Activated CD8-positive, alpha-beta memory T cell treated with anti-CD3 and anti-CD28 coated beads, Interleukin-2, amount 50 U/mL, for 4 hours (primary cell): ENCODE measurements at regions not wholly inside any gene's neighbourhood (a gene's known extent, or its start where the extent isn't known, plus 50 kb on each side); places are given as distances from the start of the nearest gene placed in this dataset.

Experiments
- DNase-seq: peaks from one replicate; pipeline ENCODE4 v3.0.0-alpha.2; 2020

DNA sequence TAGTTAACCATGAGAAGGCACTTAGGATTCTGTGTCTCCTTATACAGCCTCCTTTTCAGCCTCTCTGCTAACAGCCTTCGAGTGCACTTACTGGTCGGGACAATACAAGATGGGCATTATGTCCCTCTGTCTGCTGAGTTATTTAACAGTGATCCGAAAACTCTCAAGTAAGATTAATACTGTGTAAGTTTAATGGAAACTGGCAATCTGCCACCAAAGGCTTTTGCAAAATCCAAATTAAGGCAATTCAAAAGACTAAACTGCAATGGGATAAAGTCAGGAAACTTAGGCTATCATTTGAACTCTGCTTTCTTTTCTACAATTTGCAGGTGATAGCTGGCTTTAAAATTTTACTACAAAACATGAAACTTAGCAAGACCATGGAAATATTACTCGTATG lies 477.8 kb downstream of the TFEC start:
- no peak for DNase-seq

DNA sequence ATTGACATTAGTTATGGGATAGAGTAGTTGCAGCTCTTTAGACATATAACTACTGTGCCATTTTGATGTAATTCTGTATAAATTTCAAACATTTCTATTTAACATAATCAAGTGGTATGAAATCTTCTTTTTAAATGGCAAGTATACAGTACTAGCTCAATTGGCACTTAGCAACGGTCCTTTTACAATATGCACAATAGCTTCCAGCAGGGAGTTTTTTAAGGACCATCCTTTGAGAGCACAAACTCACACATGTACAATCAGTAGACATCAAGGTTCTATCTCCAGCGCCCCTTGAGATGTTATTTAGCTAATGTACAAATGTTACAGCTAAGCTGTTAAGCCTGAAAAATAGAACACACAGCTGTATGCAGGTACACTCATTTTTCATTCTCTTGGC lies 480.7 kb downstream of the TFEC start:
- DNase-seq = no peak

DNA sequence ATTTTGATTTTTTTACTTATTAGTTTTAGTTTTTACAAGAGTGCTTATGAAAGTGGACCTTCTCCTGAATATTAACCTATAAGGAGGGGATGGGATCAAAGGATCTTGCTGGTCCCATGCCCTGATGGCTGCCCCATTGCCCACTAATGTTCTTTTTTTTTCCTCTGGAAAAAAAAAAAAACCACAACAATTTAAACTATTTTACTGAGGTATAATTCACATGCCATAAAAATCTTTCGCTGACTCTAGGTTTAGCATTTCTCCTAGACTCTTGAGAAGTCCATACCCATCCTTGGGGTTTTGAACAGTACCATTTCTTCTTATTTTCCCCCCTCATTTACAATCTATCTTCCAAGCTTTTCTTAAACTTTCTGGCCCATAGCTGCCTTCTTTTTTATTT lies 481.8 kb downstream of the TFEC start:
- no peak for DNase-seq

DNA sequence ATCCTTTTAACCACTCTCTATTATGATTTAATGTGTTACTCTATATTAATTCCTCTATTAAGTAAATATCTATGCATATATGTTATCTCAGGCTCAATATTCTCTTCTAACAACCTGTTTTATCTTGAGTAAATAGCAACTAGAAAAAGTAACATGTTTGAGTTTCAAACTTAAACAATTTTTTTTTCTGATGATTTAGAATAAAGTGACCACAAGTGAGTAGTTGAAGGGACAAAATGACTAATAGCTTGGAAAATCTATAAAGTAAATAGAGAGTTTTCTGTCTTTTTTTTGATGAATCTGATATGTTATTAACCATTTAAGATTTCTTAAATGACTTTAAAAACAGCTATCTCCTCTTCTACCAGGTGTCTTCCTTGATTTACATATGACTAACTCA lies 483.8 kb downstream of the TFEC start:
- no peak for DNase-seq

- DNase-seq = no peak
These were observed 496.8 kb downstream of the TFEC start for GRCh38 chr7:115533785-115534184.

DNA sequence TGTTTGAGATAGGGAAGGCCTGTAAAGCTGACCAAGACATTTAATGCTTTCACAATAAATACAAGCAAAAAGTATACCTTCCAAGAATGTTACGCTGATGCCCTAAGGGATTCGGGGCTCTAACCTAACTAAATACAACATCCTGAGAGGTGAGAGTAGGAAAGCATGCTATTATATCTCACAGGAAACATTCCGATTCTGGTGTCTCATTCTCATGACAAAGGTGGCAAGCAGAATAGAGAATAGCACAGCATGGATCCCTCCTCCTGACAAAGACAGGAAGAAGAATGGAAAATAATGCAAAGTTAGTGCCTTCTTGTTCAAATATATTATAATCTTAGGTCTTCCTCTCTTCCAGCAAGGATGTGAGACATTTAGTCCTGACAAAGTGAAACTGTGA lies 504.3 kb downstream of the TFEC start:
- no peak for DNase-seq

- DNase-seq = no peak
These were observed 508.4 kb downstream of the TFEC start for GRCh38 chr7:115522174-115522573.

GRCh38 chr7:115516341-115516740 lies 514.2 kb downstream of the TFEC start:
- DNase-seq = no peak

DNA sequence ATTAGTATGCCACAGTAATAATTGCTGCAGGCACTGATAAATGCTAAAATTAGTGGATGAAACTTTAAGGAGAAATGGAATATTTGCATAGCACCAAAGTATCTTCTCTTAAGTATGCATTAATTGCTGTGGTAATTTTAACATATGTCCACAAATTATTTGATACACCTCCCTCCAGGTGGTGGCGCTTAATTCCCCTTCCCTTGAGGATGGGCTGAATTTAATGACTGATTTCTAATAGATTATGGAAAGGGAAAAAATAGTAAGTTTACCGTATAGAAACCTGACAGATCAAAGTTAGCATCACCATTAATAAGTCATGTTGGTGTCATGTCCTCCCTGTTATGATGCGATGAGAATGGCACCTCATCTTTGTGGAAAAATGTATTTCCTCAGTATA lies 519.2 kb downstream of the TFEC start:
- DNase-seq = no peak

GRCh38 chr7:115505136-115505535 lies 525.4 kb downstream of the TFEC start:
- no peak for DNase-seq

GRCh38 chr7:115499956-115500355 lies 530.6 kb downstream of the TFEC start:
- no peak for DNase-seq

DNA sequence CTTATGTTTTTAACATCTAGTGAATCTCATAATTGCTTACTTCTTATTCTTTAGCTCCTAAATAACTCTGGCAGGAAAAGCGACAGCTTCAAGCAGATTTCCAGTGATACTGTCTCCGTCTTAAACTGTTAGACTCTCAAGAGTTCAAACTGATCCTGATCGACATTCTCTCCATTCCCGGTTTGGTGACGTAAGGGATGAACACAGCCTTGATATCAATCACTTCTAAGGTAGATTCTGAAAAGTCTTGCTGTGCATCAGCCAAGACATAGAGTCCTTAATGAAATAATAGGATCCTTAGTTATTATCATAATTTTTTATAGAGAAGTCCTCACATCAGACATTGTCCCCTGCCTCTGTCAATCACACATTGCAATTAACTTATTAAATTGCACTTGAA lies 534.6 kb downstream of the TFEC start:
- DNase-seq = no peak

DNA sequence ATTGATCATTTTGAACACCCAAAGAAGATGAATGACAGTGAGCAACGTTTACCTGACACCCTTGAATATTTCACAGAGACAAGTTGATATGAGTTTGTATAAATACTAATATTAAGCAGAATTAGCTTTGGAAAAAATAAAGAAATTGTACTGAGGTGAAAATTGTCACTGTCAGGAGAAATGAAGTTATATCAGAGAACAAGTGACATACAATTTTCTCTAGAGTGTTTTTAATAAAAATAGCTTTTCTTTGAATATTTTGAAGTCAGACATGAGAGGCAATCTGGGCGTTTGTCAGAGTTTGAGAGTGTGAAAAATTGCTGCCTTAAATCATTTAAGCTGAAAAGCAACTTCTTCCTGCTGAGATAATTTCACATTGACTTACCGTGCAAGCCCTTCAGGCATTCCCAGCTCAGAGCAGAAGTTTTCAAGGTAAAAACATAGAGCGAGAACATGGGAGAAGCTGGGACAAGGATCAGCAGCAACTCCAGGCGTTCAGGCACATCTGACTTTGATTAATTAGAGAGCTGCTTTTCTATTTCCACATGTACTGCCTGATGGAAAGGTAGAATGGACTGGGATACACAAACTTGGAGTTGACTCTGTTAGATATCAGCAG lies 535.9 kb downstream of the TFEC start:
- no peak for DNase-seq

GRCh38 chr7:115493381-115493780 lies 537.2 kb downstream of the TFEC start:
- DNase-seq = no peak

GRCh38 chr7:115491744-115492380 lies 538.7 kb downstream of the TFEC start:
- DNase-seq = no peak

DNA sequence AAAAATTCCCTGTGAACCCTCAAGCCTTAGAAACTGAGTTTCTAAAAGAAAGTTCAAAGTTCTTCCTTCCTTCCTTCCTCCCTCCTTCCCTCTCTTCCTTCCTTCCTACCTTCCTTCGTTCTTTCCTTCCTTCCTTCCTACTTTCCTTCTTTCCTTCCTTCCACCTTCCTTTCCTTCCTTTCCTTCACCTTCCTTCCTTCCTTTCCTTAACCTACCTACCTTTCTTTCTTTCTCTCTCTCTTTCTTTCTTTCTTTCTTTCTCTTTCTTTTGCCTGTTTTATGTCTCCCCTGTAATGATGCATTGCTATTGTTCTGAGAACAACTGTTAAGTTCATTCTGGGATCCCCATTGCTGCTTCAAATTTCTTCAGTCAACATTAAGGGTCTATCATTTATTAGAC lies 551.1 kb downstream of the TFEC start:
- DNase-seq = no peak

GRCh38 chr7:115478426-115478825 lies 552.1 kb downstream of the TFEC start:
- no peak for DNase-seq

DNA sequence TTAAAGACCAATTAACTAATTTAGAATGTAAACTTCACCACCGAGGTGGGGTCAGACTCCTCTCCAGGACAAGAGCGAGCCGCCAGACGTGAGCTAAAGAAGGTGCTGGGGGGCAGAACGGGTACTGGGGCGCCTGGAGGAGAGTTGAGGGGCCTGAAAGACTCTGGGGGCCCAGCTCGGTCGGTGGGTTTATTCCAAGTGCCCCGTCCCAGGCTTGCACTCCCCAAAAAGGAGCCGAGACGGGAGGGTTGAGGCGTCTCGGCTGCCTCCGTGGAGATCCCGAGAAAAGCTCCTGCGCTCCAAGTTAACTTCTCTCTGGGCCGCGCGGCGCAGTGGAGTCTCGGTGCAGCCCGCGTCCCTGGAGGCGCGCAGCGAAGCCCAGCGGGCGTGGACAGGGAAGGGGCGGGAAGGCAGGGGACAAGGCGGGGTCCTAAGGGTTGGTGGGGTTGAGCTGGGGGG lies 553.3 kb downstream of the TFEC start:
- no peak for DNase-seq

GRCh38 chr7:115476671-115477181 lies 553.8 kb downstream of the TFEC start:
- DNase-seq = peak; percentile 11

- DNase-seq = no peak
These were observed 554.0 kb downstream of the MDFIC start for GRCh38 chr7:115475761-115476385.

DNA sequence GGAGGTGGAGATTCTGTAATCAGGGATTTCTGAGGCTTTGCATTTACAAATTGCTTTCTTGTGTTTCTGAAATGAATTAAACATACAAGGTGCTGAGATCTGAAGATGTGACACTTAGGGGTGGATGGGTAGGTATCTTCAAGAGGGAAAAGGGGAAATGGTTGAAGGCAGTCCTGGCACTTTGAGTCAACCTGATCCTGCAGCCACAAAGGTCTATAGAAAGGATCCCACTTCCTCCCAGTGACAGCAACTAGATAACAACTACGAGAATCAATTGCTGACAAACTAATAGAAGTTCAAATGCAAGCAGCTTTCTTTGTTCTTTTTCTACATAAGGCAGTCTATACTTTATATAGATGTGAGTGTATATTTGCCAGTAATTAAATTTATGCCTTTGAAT lies 553.3 kb downstream of the MDFIC start:
- no peak for DNase-seq

GRCh38 chr7:115474137-115474536 lies 552.2 kb downstream of the MDFIC start:
- DNase-seq = no peak

DNA sequence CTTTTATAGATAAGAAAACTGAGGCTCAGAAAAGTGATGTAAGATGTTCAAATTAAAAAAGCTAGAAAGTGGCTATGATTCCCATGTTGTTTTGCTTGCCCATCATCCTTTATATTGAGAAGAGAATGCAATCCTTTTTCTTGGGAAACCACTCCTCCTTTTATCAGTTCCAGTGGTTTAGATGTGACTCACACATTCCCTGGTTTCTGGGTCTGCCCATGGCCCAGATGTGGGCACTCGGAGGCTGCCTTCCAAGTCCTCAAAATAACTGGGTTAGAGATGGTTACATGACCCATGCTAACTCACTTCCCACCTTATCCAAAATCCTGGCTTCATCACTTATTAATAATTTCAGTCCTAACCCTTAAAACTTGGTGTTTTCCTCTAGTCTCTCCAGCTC lies 550.0 kb downstream of the MDFIC start:
- no peak for DNase-seq

GRCh38 chr7:115462301-115463015 lies 540.6 kb downstream of the MDFIC start:
- no peak for DNase-seq
